ENCODE measurements at regions not wholly inside any gene's neighbourhood (a gene's known extent, or its start where the extent isn't known, plus 50 kb on each side); places are given as distances from the start of the nearest gene placed in this dataset.
A peak's percentile ranks its signal among the peaks of the same experiment; 100 is the strongest.

DNA sequence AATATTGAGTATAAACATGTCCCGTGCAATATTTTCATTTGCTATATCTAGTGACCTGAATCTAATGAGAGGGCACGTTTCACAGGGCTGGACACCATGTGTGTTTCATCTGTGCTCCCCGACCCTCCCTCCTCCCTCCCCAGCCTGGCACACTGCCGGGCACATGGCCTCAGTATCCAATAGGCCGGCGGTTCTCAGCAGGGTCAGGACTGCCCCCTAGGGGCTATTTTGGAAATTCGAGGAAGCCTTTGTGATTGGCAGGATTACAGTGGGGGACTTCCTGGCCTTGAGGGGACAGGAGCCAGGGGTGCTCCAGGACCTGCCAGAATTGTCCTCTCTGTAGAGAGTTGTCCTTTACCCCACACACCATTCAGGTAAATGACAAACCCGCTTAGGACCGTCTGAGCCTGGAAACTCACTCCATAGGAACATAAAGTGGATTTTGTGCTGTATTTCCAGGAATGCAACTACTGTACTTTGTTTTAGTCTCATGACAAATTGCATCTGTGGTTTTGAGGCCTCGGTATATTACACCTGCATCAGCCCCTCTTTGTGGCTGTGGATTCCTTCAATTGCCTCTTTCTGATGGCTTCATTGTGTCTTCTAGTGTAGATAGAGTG, 109.5 kb upstream of the SIM2 start:
- H3K27me3 ChIP-seq (ENCODE audit: insufficient read depth, low read length, poor library complexity, severe bottlenecking): no peaks in the 10 kb centered on the region
- no peaks in the 10 kb centered on the region for H3K9me3 ChIP-seq (ENCODE audit: insufficient read depth, low read depth, low read length)
- H3K36me3 ChIP-seq (ENCODE audit: insufficient read depth, low read length): no peaks in the 10 kb centered on the region
- no peak overlapping the region for H3K9ac ChIP-seq (ENCODE audit: low read depth, low read length, poor library complexity, severe bottlenecking)
- H2AFZ ChIP-seq (ENCODE audit: low read length): peak overlapping the region; percentile 62; the same call in 1 of the 2 replicates
- H3F3A ChIP-seq (ENCODE audit: low read depth): no peaks in the 10 kb centered on the region
- H3K4me2 ChIP-seq (ENCODE audit: low read depth, low read length, poor library complexity, severe bottlenecking): no peak overlapping the region
- no peaks in the 10 kb centered on the region for H3K79me2 ChIP-seq (ENCODE audit: insufficient read depth, low read length)
- peaks cover 16% of the 10 kb centered on the region for H3K4me1 ChIP-seq (ENCODE audit: insufficient read depth, low read length, poor library complexity, severe bottlenecking)
- H4K20me1 ChIP-seq (ENCODE audit: insufficient read depth, low read length, poor library complexity, severe bottlenecking): no peaks in the 10 kb centered on the region
- no peak overlapping the region for H3K4me3 ChIP-seq (ENCODE audit: low read length, poor library complexity, severe bottlenecking)
- TF ChIP-seq, protein P1, sequence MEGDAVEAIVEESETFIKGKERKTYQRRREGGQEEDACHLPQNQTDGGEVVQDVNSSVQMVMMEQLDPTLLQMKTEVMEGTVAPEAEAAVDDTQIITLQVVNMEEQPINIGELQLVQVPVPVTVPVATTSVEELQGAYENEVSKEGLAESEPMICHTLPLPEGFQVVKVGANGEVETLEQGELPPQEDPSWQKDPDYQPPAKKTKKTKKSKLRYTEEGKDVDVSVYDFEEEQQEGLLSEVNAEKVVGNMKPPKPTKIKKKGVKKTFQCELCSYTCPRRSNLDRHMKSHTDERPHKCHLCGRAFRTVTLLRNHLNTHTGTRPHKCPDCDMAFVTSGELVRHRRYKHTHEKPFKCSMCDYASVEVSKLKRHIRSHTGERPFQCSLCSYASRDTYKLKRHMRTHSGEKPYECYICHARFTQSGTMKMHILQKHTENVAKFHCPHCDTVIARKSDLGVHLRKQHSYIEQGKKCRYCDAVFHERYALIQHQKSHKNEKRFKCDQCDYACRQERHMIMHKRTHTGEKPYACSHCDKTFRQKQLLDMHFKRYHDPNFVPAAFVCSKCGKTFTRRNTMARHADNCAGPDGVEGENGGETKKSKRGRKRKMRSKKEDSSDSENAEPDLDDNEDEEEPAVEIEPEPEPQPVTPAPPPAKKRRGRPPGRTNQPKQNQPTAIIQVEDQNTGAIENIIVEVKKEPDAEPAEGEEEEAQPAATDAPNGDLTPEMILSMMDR (conservative IDR thresholded peaks at IDR 0.05; ENCODE audit: low read length): peak; percentile 83
- no peak for TF ChIP-seq EZH2phosphoT487 (IDR thresholded peaks at IDR 0.05; ENCODE audit: borderline replicate concordance)
- no peaks in the 10 kb centered on the region for H3K9me2 ChIP-seq (replicated peaks; ENCODE audit: low read depth, low read length)

DNA sequence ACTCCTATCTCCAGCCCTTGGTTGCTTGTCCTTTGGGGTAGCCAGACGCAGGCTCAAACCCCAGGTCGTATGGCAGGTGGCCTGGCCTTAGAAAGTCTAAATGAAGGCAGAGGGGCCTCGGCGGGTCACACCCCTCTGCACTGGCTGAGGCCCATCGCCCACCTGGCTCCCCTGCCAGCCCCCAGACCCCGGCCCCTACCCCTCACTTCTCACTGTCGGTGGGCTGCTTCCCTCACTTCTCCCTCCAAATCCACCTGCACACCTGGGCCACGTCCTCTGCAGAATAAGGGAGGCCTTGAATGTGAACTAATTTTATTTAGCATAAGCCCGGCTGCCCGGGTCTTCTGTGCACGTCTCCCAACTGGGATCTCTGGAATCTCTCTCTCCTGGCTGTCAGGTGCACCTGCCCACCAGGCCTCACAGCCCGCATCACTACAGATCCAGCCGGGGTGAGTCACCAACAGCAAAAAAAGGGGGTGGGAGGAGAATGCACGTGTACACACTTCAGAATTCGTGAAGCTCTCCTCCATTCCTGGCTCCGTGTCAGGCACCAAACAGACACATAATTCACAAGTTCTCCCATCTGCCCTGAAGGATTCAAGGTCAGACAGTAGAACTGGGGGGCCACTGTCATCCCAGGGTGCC, 107.5 kb upstream of the SIM2 start:
- no peak overlapping the region for H3K4me3 ChIP-seq (ENCODE audit: low read length, poor library complexity, severe bottlenecking)

DNA sequence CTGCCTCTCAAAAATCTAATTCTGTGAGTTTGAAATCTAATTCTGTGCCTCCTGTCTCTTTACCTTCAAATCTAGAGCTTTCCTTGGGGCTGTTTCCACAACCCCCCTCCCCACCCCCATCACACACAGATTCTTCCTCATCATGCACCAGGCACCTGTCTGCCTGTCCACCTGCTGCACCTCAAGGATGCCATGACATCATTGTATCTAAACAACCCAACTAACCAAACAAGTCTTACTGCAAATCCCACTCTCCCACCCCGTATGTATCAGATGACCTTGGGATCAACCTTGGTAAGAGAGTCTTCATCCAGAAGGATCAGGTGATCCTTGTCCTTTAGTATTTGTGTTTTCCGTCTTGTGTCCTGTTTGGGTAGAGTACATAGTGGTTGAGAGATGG, 102.7 kb upstream of the SIM2 start:
- Histone ChIP-seq H3K4me1 (ENCODE audit: insufficient read depth, low read length, poor library complexity, severe bottlenecking) (no peaks in the 10 kb centered on the region), H3K27me3 (ENCODE audit: insufficient read depth, low read length, poor library complexity, severe bottlenecking) (no peaks in the 10 kb centered on the region), H3K9me2 (replicated peaks; ENCODE audit: low read depth, low read length) (no peaks in the 10 kb centered on the region), H3K36me3 (ENCODE audit: insufficient read depth, low read length) (no peaks in the 10 kb centered on the region), H3K4me2 (ENCODE audit: low read depth, low read length, poor library complexity, severe bottlenecking) (no peak overlapping the region), H3K9me3 (ENCODE audit: insufficient read depth, low read depth, low read length) (no peaks in the 10 kb centered on the region), H3F3A (ENCODE audit: low read depth) (no peaks in the 10 kb centered on the region), H2AFZ (ENCODE audit: low read length) (no peak overlapping the region), H3K4me3 (ENCODE audit: low read length, poor library complexity, severe bottlenecking) (no peak overlapping the region), H3K9ac (ENCODE audit: low read depth, low read length, poor library complexity, severe bottlenecking) (no peak overlapping the region), H3K79me2 (ENCODE audit: insufficient read depth, low read length) (no peaks in the 10 kb centered on the region), H4K20me1 (ENCODE audit: insufficient read depth, low read length, poor library complexity, severe bottlenecking) (no peaks in the 10 kb centered on the region)
- TF ChIP-seq, protein P1 (conservative IDR thresholded peaks at IDR 0.05; ENCODE audit: low read length): no peak
- TF ChIP-seq EZH2phosphoT487 (IDR thresholded peaks at IDR 0.05; ENCODE audit: borderline replicate concordance): no peak

More for the DNA sequence above, 107.5 kb upstream of the SIM2 start:
- Histone ChIP-seq H3K9me2 (replicated peaks; ENCODE audit: low read depth, low read length) (no peaks in the 10 kb centered on the region), H3K4me2 (ENCODE audit: low read depth, low read length, poor library complexity, severe bottlenecking) (no peak overlapping the region), H3K79me2 (ENCODE audit: insufficient read depth, low read length) (no peaks in the 10 kb centered on the region), H3K9me3 (ENCODE audit: insufficient read depth, low read depth, low read length) (no peaks in the 10 kb centered on the region), H3K9ac (ENCODE audit: low read depth, low read length, poor library complexity, severe bottlenecking) (no peak overlapping the region), H3K36me3 (ENCODE audit: insufficient read depth, low read length) (no peaks in the 10 kb centered on the region), H3K27me3 (ENCODE audit: insufficient read depth, low read length, poor library complexity, severe bottlenecking) (no peaks in the 10 kb centered on the region), H4K20me1 (ENCODE audit: insufficient read depth, low read length, poor library complexity, severe bottlenecking) (no peaks in the 10 kb centered on the region), H2AFZ (ENCODE audit: low read length) (no peak overlapping the region), H3F3A (ENCODE audit: low read depth) (no peaks in the 10 kb centered on the region), H3K4me1 (ENCODE audit: insufficient read depth, low read length, poor library complexity, severe bottlenecking) (peaks cover 6% of the 10 kb centered on the region)
- TF ChIP-seq, protein P1 (conservative IDR thresholded peaks at IDR 0.05; ENCODE audit: low read length): no peak
- no peak for TF ChIP-seq EZH2phosphoT487 (IDR thresholded peaks at IDR 0.05; ENCODE audit: borderline replicate concordance)
